ENCODE measurements at regions not wholly inside any gene's neighbourhood (a gene's known extent, or its start where the extent isn't known, plus 50 kb on each side); places are given as distances from the start of the nearest gene placed in this dataset.

DNA sequence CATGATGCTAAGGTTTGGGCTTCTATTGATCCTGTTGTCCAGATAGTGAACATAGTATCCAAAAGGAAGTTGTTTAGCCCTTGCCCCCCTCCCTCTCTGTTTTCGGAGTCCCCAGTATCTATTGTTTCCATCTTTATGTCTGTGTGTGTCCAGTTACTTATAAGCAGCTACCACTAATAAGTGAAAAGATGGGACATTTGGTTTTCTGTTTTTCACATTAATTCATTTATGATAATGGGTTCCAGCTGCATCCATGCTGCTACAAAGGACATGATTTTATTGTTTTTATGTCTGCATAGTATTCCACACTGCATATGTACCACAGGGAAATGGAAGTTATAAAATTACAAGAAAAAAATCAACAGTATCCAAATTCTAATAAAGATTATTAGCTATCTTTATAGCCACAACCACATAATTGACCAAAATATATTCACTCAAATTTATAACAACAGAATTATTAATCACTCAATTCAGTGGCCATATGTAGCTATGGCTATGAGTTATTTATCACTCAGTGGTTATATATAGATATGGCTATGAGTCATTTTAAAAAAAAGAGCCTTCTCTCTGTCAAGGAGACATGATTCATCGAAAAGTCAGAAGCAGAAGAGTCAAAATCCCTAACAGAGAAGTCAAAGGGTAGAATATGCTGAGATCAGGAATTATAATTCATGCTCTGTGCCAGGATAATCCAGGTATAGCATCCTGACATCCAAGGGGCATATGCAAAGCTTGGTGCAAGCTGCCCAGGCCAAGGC lies 367.5 kb downstream of the DEPDC1B start:
- Histone ChIP-seq H3K36me3 (ENCODE audit: control insufficient read depth, insufficient read depth, low read length) (no peaks in the 10 kb centered on the region), H3K4me3 (ENCODE audit: low read length) (no peak overlapping the region), H3K4me1 (ENCODE audit: control insufficient read depth, insufficient read depth, low read length) (peaks cover 19% of the 10 kb centered on the region), H3K27ac (ENCODE audit: low read depth, low read length) (no peak overlapping the region), H3K9ac (ENCODE audit: low read length) (no peak overlapping the region), H3K27me3 (ENCODE audit: control insufficient read depth, insufficient read depth, low read length) (no peaks in the 10 kb centered on the region)

DNA sequence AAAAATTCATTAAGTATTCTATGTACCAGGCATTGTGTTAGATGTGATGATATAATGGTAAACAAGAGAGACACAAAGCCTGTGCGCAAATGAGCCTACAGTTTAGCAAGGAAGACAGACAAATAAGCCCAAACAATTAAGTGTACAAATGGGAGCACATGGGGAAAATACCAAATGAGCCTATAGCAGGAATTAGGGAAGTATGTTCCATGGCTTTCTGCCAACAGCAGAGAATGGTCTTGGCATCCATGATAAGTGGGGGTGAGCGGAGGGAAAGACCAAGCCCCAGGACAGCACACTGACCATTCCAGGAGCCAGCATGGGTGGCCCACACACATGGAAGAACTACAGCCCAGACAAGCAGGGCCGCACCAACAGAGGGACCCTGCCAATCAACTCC lies 369.7 kb downstream of the DEPDC1B start:
- peaks cover 13% of the 10 kb centered on the region for H3K4me1 ChIP-seq (ENCODE audit: control insufficient read depth, insufficient read depth, low read length)
- H3K9ac ChIP-seq (ENCODE audit: low read length): no peak overlapping the region
- no peaks in the 10 kb centered on the region for H3K36me3 ChIP-seq (ENCODE audit: control insufficient read depth, insufficient read depth, low read length)
- no peaks in the 10 kb centered on the region for H3K27me3 ChIP-seq (ENCODE audit: control insufficient read depth, insufficient read depth, low read length)
- no peak overlapping the region for H3K27ac ChIP-seq (ENCODE audit: low read depth, low read length)
- no peak overlapping the region for H3K4me3 ChIP-seq (ENCODE audit: low read length)

DNA sequence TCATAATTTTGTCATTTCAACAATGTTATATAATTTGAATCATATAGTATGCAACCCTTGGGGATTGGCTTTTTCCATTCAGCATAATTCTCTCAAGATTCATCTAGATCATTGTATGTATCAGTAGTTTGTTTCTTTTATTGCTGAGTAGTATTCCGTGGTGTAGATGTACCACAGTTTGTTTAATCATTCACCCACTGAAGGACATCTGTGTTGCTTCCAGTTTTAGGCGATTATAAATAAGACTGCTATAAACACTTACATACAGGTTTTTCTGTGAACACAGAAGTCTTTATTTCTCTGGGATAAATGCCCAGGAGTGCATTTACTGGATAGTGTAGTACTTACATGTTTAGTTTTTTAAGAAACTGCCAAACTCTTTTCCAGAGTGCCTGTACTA lies 374.1 kb downstream of the DEPDC1B start:
- Histone ChIP-seq H3K36me3 (ENCODE audit: control insufficient read depth, insufficient read depth, low read length) (no peaks in the 10 kb centered on the region), H3K4me1 (ENCODE audit: control insufficient read depth, insufficient read depth, low read length) (no peaks in the 10 kb centered on the region), H3K4me3 (ENCODE audit: low read length) (no peak overlapping the region), H3K9ac (ENCODE audit: low read length) (no peak overlapping the region), H3K27ac (ENCODE audit: low read depth, low read length) (no peak overlapping the region), H3K27me3 (ENCODE audit: control insufficient read depth, insufficient read depth, low read length) (no peaks in the 10 kb centered on the region)

DNA sequence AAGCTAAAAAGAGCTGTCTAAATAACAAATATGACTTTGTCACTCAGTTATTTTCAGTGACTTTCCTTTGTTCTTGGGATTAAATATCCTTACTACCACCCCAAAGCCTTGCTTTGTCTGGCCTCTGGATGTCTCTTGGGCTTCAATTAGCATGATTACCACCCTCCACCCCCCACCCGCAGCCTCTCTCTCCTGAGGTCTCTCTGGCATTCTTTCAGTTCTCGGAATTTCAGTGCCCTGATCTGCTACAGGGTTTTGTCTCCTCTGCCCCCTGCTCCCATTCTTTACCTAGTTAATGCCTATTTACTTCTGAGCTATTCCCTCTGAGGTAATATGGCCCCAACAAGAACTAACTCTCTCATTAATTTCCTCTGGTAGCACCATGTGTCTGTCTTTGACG lies 376.4 kb downstream of the DEPDC1B start:
- no peaks in the 10 kb centered on the region for H3K27me3 ChIP-seq (ENCODE audit: control insufficient read depth, insufficient read depth, low read length)
- H3K36me3 ChIP-seq (ENCODE audit: control insufficient read depth, insufficient read depth, low read length): no peaks in the 10 kb centered on the region
- no peaks in the 10 kb centered on the region for H3K4me1 ChIP-seq (ENCODE audit: control insufficient read depth, insufficient read depth, low read length)
- H3K4me3 ChIP-seq (ENCODE audit: low read length): no peak overlapping the region
- no peak overlapping the region for H3K9ac ChIP-seq (ENCODE audit: low read length)
- no peak overlapping the region for H3K27ac ChIP-seq (ENCODE audit: low read depth, low read length)

DNA sequence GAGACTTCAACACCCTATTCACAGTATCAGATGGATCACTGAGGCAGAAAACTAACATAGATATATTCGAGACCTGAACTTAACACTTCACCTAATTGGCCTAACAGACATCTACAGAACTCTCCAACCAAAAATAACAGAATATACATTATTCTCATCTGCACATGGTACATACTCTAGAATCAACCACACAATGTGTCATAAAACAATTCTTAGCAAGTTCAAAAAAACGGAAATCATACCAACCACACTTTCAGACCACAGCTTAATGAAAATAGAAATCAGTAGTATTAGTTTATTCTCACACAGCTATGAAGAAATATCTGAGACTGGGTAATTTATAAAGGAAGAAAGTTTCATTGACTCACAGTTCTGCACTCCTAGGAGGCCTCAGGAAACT lies 387.9 kb downstream of the DEPDC1B start:
- Histone ChIP-seq H3K9ac (ENCODE audit: low read length) (no peak overlapping the region), H3K27ac (ENCODE audit: low read depth, low read length) (no peak overlapping the region)

DNA sequence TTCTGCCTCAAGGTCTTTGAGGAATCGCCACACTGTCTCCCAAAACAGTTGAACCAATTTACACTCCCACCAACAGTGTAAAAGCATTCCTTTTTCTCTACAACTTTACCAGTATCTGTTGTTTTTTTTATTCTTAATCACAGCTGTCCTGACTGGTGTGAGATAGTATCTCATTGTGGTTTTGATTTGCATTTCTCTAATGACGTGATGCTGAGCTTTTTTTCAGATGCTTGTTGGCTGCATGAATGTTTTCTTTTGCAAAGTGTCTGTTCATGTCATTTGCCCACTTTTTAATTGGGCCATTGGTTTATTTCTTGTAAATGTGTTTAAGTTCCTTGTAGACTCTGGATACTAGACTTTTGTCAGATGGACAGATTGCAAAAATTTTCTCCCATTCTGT lies 400.0 kb downstream of the DEPDC1B start:
- Histone ChIP-seq H3K27me3 (ENCODE audit: control insufficient read depth, insufficient read depth, low read length) (no peaks in the 10 kb centered on the region), H3K27ac (ENCODE audit: low read depth, low read length) (no peak overlapping the region), H3K36me3 (ENCODE audit: control insufficient read depth, insufficient read depth, low read length) (no peaks in the 10 kb centered on the region), H3K9ac (ENCODE audit: low read length) (no peak overlapping the region), H3K4me1 (ENCODE audit: control insufficient read depth, insufficient read depth, low read length) (no peaks in the 10 kb centered on the region), H3K4me3 (ENCODE audit: low read length) (no peak overlapping the region)

More for the DNA sequence above, 387.9 kb downstream of the DEPDC1B start:
- no peaks in the 10 kb centered on the region for H3K27me3 ChIP-seq (ENCODE audit: control insufficient read depth, insufficient read depth, low read length)
- H3K4me1 ChIP-seq (ENCODE audit: control insufficient read depth, insufficient read depth, low read length): no peaks in the 10 kb centered on the region
- no peaks in the 10 kb centered on the region for H3K36me3 ChIP-seq (ENCODE audit: control insufficient read depth, insufficient read depth, low read length)
- H3K4me3 ChIP-seq (ENCODE audit: low read length): no peak overlapping the region

DNA sequence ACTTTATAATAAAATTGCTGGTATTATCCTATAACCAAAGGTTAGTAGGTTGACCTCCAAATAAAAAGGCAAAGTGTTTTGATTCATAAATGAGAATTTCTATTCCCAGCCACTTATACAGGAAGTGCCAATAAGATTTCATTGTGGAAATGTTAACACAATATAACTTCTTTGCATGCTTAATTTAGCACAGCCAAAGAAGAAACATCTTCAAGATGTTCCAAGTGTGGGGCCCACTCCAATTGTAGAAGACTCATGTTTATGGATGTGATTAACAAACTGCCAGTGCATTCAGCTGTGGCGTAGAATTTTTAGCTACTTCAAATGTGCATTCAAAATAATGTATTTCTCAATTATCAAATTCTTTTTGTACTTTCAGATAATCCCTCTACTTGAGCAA lies 402.3 kb downstream of the DEPDC1B start:
- Histone ChIP-seq H3K27me3 (ENCODE audit: control insufficient read depth, insufficient read depth, low read length) (no peaks in the 10 kb centered on the region), H3K4me1 (ENCODE audit: control insufficient read depth, insufficient read depth, low read length) (no peaks in the 10 kb centered on the region), H3K4me3 (ENCODE audit: low read length) (no peak overlapping the region), H3K36me3 (ENCODE audit: control insufficient read depth, insufficient read depth, low read length) (no peaks in the 10 kb centered on the region), H3K27ac (ENCODE audit: low read depth, low read length) (no peak overlapping the region), H3K9ac (ENCODE audit: low read length) (no peak overlapping the region)

DNA sequence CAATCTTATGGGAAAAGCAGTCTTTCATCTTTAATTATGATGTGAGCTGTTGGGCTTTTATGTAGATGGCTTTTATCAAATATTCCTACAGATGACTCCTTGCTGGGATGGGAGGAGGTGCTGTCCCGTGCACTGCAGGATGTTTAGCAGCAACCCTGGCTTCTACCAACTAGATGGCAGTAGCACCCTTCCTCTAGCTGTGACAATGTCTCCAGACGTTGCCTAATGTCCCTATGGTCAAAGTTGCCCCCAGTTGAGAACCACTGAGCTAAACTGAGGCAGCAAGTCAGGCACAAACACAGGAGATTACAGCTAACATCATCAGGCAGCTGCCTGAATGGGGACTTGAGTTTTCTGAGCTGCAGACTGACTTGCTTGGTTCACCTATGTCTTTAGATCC lies 401.9 kb upstream of the PDE4D start:
- Histone ChIP-seq H3K27me3 (ENCODE audit: control insufficient read depth, insufficient read depth, low read length) (no peaks in the 10 kb centered on the region), H3K27ac (ENCODE audit: low read depth, low read length) (no peak overlapping the region), H3K9ac (ENCODE audit: low read length) (no peak overlapping the region), H3K4me1 (ENCODE audit: control insufficient read depth, insufficient read depth, low read length) (no peaks in the 10 kb centered on the region), H3K36me3 (ENCODE audit: control insufficient read depth, insufficient read depth, low read length) (no peaks in the 10 kb centered on the region), H3K4me3 (ENCODE audit: low read length) (no peak overlapping the region)

DNA sequence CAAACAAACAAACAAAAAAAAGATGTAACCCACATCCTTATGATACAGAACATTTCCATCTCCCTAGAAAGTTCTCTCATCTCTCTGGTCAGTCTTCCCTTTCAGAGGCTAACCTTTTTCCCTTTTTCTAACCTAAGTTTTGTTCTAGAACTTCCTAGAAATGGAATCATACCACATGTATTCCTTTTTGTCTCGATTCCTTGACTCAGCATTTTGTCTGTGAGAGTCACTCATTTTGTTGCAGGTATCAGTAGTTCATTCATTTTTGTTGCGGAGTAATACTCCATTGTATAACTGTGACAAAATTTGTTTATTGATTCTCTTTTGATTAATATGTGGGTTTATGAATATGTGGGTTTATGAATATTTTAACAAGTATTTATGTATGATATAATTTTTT lies 400.0 kb upstream of the PDE4D start:
- Histone ChIP-seq H3K9ac (ENCODE audit: low read length) (no peak overlapping the region), H3K36me3 (ENCODE audit: control insufficient read depth, insufficient read depth, low read length) (no peaks in the 10 kb centered on the region), H3K27ac (ENCODE audit: low read depth, low read length) (no peak overlapping the region), H3K4me3 (ENCODE audit: low read length) (no peak overlapping the region), H3K27me3 (ENCODE audit: control insufficient read depth, insufficient read depth, low read length) (no peaks in the 10 kb centered on the region), H3K4me1 (ENCODE audit: control insufficient read depth, insufficient read depth, low read length) (no peaks in the 10 kb centered on the region)

DNA sequence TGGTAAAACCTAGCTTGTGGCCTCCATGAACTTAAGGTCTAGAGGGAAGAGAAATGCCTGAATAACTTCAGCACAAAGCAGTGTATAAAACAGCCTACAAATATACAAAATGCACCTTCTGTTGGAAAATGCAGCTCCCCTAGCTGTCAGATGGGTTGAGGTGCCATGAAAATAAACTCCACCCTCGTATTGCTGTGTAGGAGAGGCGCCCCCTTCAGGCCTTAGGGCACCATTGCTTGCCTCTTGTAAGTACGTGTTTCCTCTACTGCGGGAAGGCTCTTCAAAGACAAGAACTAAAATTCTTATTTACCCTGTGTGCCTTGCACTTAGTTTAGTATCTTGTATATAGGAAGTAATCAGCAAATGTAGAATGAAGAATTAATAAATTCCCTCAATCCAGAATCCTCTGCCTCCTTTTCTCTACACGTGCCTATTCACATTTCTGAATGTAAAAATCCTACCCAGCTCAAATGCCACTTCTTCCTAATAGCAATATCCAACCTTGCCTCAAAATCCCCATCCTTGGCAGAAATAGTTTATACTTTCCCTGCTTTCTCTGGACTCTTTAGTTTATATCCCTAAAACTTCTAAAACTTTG lies 393.7 kb upstream of the PDE4D start:
- H3K9ac ChIP-seq (ENCODE audit: low read length): no peak overlapping the region
- no peak overlapping the region for H3K4me3 ChIP-seq (ENCODE audit: low read length)
- no peaks in the 10 kb centered on the region for H3K27me3 ChIP-seq (ENCODE audit: control insufficient read depth, insufficient read depth, low read length)
- H3K27ac ChIP-seq (ENCODE audit: low read depth, low read length): no peak overlapping the region
- H3K36me3 ChIP-seq (ENCODE audit: control insufficient read depth, insufficient read depth, low read length): no peaks in the 10 kb centered on the region
- no peaks in the 10 kb centered on the region for H3K4me1 ChIP-seq (ENCODE audit: control insufficient read depth, insufficient read depth, low read length)

DNA sequence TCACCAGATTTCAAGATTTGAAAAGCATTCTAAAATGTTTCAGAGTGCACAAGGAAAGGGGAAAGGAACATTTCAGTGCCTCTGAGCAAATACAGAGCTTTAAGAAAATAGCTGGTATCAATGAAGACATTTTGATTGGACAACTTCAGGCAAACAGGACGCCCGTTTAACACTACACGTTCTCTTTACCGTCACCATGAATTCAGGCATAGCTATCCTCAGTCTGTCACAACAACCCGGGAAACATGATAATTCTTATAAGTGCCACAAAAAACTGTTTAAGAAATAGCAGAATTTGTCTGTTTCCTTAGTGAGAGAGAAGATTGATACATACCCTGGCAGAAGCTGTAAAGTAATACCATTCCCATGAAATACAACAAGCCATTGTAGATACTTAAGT lies 392.4 kb upstream of the PDE4D start:
- Histone ChIP-seq H3K9ac (ENCODE audit: low read length) (no peak overlapping the region), H3K4me1 (ENCODE audit: control insufficient read depth, insufficient read depth, low read length) (no peaks in the 10 kb centered on the region), H3K27me3 (ENCODE audit: control insufficient read depth, insufficient read depth, low read length) (no peaks in the 10 kb centered on the region), H3K27ac (ENCODE audit: low read depth, low read length) (no peak overlapping the region), H3K4me3 (ENCODE audit: low read length) (no peak overlapping the region), H3K36me3 (ENCODE audit: control insufficient read depth, insufficient read depth, low read length) (no peaks in the 10 kb centered on the region)

DNA sequence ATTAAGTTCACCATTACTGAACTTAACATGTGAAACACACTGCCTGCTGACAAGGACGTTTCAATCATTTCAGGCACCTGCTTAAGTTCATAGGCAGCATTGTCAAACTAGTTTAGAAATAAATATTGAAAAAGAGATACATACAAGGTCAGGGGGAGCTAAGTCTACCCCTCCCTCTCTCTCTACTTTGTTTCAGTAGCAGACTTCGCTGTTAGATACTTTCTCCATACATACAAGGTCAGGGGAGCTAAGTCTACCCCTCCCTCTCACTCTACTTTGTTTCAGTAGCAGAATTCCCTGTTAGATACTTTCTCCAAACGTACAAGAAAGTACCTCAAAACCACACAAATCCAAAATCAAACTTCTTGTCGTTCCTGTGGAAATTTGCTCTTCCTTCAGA lies 387.4 kb upstream of the PDE4D start:
- Histone ChIP-seq H3K4me1 (ENCODE audit: control insufficient read depth, insufficient read depth, low read length) (no peaks in the 10 kb centered on the region), H3K4me3 (ENCODE audit: low read length) (no peak overlapping the region), H3K27ac (ENCODE audit: low read depth, low read length) (no peak overlapping the region), H3K36me3 (ENCODE audit: control insufficient read depth, insufficient read depth, low read length) (no peaks in the 10 kb centered on the region), H3K27me3 (ENCODE audit: control insufficient read depth, insufficient read depth, low read length) (no peaks in the 10 kb centered on the region), H3K9ac (ENCODE audit: low read length) (no peak overlapping the region)

DNA sequence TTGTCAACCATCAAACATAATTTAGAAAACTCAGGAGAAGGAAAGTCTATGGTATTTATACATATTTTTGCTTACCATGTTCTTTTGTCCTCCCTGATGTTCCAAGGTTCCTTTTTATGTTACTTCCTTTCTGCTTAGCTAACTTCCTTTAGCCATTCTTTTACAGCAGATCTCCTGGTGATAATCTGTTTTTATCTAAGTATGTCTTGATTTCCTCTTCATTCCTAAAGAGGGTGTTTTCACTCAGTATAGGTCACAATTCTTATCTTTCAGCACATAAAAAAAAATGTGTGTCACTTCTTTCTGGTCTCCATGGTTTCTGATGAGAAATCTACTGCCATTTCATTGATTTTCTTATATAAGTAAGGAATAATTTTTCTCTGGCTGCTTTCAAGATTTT lies 384.4 kb upstream of the PDE4D start:
- H3K4me3 ChIP-seq (ENCODE audit: low read length): no peak overlapping the region
- H3K27me3 ChIP-seq (ENCODE audit: control insufficient read depth, insufficient read depth, low read length): no peaks in the 10 kb centered on the region
- no peaks in the 10 kb centered on the region for H3K36me3 ChIP-seq (ENCODE audit: control insufficient read depth, insufficient read depth, low read length)
- H3K4me1 ChIP-seq (ENCODE audit: control insufficient read depth, insufficient read depth, low read length): no peaks in the 10 kb centered on the region
- no peak overlapping the region for H3K9ac ChIP-seq (ENCODE audit: low read length)
- no peak overlapping the region for H3K27ac ChIP-seq (ENCODE audit: low read depth, low read length)

Measured in rectal smooth muscle tissue (tissue), 1 donor.